ENCODE measurements at regions not wholly inside any gene's neighbourhood (a gene's known extent, or its start where the extent isn't known, plus 50 kb on each side); places are given as distances from the start of the nearest gene placed in this dataset.

- 58 to 71% (median 66%) methylated on average over 6 of the region's 6 CpGs for WGBS, 4 donors
- Histone ChIP-seq H3K4me1 (replicated peaks in 1 of 2) (no peaks in the 10 kb centered on the region), H3K4me3 (no peak overlapping the region), H3K27ac (no peak overlapping the region), H3K9me3 (replicated peaks in 1 of 3) (no peaks in the 10 kb centered on the region), H3K27me3 (peaks cover 18% of the 10 kb centered on the region), H3K36me3 (replicated peaks in 1 of 2) (no peaks in the 10 kb centered on the region)
- intact Hi-C loops (cut with DNase I), result no loop called here
- TF ChIP-seq CTCF (IDR thresholded peaks at IDR 0.05), result no peak
- no peak for TF ChIP-seq POLR2A (IDR thresholded peaks at IDR 0.05)
- no peak for DNase-seq
These were observed 84.5 kb upstream of the POU3F1 start for GRCh38 chr1:38131024-38131585.

GRCh38 chr1:38129971-38130370 is 83.4 kb upstream of the POU3F1 start:
- H3K4me3 ChIP-seq, result no peak overlapping the region
- no peak overlapping the region for H3K27ac ChIP-seq
- 81 to 91% (median 88%) methylated on average over 2 of the region's 2 CpGs for WGBS, 4 donors
- intact Hi-C loops (cut with DNase I), result no loop called here
- no peaks in the 10 kb centered on the region for H3K36me3 ChIP-seq (replicated peaks in 1 of 2)
- H3K27me3 ChIP-seq, result peaks cover 10% of the 10 kb centered on the region
- no peak for TF ChIP-seq CTCF (IDR thresholded peaks at IDR 0.05)
- TF ChIP-seq POLR2A (IDR thresholded peaks at IDR 0.05), result no peak
- H3K4me1 ChIP-seq (replicated peaks in 1 of 2), result no peaks in the 10 kb centered on the region
- no peak for DNase-seq
- H3K9me3 ChIP-seq (replicated peaks in 1 of 3), result no peaks in the 10 kb centered on the region

GRCh38 chr1:38129473-38129872 is 82.9 kb upstream of the POU3F1 start:
- H3K27me3 ChIP-seq, result peaks cover 7% of the 10 kb centered on the region
- intact Hi-C loops (cut with DNase I), result no loop called here
- no peak for DNase-seq

GRCh38 chr1:38128926-38129453 is 82.4 kb upstream of the POU3F1 start:
- TF ChIP-seq POLR2A (IDR thresholded peaks at IDR 0.05) (no peak), CTCF (IDR thresholded peaks at IDR 0.05) (no peak)
- Histone ChIP-seq H3K4me1 (replicated peaks in 1 of 2) (no peaks in the 10 kb centered on the region), H3K4me3 (no peak overlapping the region), H3K36me3 (replicated peaks in 1 of 2) (no peaks in the 10 kb centered on the region), H3K27me3 (peaks cover 5% of the 10 kb centered on the region), H3K9me3 (replicated peaks in 1 of 3) (no peaks in the 10 kb centered on the region), H3K27ac (no peak overlapping the region)
- intact Hi-C loops (cut with DNase I), result no loop called here
- DNase-seq, result no peak
- 82 to 90% (median 85%) methylated on average over 5 to 9 of the region's 9 CpGs for WGBS, 4 donors

More at GRCh38 chr1:38129473-38129872, 82.9 kb upstream of the POU3F1 start:
- Histone ChIP-seq H3K27ac (no peak overlapping the region), H3K36me3 (replicated peaks in 1 of 2) (no peaks in the 10 kb centered on the region), H3K4me3 (no peak overlapping the region), H3K9me3 (replicated peaks in 1 of 3) (no peaks in the 10 kb centered on the region), H3K4me1 (replicated peaks in 1 of 2) (no peaks in the 10 kb centered on the region)
- WGBS, 4 donors, result 84 to 98% (median 88%) methylated on average over 2 to 5 of the region's 5 CpGs
- no peak for TF ChIP-seq POLR2A (IDR thresholded peaks at IDR 0.05)
- no peak for TF ChIP-seq CTCF (IDR thresholded peaks at IDR 0.05)

Data from adrenal gland (tissue), 9 donors.